ENCODE measurements at regions not wholly inside any gene's neighbourhood (a gene's known extent, or its start where the extent isn't known, plus 50 kb on each side); places are given as distances from the start of the nearest gene placed in this dataset.

DNA sequence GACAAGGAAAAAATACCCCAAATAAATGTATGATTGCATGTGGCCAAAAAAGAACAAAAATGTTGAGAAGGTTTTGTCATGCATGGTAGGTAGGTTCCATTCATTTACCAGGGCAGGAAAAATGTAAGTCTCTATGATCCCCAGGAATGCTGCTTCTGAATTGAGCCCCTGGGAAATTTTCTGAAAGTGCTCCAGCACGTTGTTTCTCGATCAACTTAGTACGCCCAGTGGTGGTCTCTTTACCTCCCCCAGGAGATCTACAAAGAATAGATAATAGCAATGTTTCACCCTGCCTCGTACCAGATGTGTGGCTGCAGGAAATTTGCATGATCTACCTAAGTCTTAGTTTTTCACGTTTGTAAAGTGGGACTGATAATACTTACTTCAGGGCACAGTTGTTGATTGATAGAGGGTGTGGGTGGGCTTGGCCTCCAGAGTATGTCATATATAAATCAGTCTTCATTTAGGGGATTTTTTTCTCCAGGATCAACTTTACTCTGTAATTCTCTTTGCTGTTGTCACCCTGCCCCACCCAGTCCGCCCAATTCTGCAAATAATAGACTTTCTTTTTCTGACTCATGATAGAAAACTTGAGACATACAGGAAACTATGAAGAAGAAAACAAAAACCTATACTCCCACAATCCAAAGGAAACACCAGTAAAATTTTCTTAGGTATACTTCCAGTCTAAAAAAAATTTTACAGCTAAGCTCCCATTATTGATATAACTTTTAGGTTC lies 462.0 kb upstream of the RUNX1 start:
- no peaks in the 10 kb centered on the region for H4K20me1 ChIP-seq (ENCODE audit: insufficient read depth, low read length)
- no peaks in the 10 kb centered on the region for H3K36me3 Mint-ChIP-seq
- intact Hi-C loops (cut with micrococcal nuclease): no loop called here
- H3K36me3 ChIP-seq (replicated peaks in 1 of 2; ENCODE audit: control insufficient read depth in 1 of 2, insufficient read depth in 2 of 2, low read length in 2 of 2): no peaks in the 10 kb centered on the region
- 76% methylated on average over 4 of the region's 6 CpGs for WGBS (ENCODE audit: insufficient coverage)
- H3K4me2 ChIP-seq (replicated peaks; ENCODE audit: extremely low read depth, low read length, poor library complexity, severe bottlenecking): no peak overlapping the region
- no peak overlapping the region for H3K4me3 Mint-ChIP-seq
- H3K27ac Mint-ChIP-seq: peak overlapping the region in 3 of 7 donors; percentile 20 to 40 (median 32)
- TF ChIP-seq, protein P1, sequence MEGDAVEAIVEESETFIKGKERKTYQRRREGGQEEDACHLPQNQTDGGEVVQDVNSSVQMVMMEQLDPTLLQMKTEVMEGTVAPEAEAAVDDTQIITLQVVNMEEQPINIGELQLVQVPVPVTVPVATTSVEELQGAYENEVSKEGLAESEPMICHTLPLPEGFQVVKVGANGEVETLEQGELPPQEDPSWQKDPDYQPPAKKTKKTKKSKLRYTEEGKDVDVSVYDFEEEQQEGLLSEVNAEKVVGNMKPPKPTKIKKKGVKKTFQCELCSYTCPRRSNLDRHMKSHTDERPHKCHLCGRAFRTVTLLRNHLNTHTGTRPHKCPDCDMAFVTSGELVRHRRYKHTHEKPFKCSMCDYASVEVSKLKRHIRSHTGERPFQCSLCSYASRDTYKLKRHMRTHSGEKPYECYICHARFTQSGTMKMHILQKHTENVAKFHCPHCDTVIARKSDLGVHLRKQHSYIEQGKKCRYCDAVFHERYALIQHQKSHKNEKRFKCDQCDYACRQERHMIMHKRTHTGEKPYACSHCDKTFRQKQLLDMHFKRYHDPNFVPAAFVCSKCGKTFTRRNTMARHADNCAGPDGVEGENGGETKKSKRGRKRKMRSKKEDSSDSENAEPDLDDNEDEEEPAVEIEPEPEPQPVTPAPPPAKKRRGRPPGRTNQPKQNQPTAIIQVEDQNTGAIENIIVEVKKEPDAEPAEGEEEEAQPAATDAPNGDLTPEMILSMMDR (IDR thresholded peaks at IDR 0.05): no peak
- no peak overlapping the region for H3K9ac ChIP-seq (ENCODE audit: insufficient read depth, low read length, poor library complexity, severe bottlenecking)
- no peak overlapping the region for H3K27ac ChIP-seq (ENCODE audit: low read depth in 1 of 2, low read length in 2 of 2)
- H3K9me3 ChIP-seq (replicated peaks in 1 of 2; ENCODE audit: control insufficient read depth in 1 of 2, insufficient read depth in 1 of 2, low read length in 2 of 2): no peaks in the 10 kb centered on the region
- H2AFZ ChIP-seq (ENCODE audit: insufficient read depth, low read depth, low read length, poor library complexity, severe bottlenecking): no peak overlapping the region
- peaks cover 24 to 37% of the 10 kb centered on the region in 2 donors for H3K4me1 ChIP-seq (ENCODE audit: control insufficient read depth in 1 of 2, insufficient read depth in 2 of 2, low read length in 2 of 2)
- no peak overlapping the region for H3K4me3 ChIP-seq (replicated peaks in 1 of 3; ENCODE audit: low read depth in 2 of 3, low read length in 3 of 3)
- no peaks in the 10 kb centered on the region for H3K9me3 Mint-ChIP-seq
- DNase-seq: peak in 1 of 3 donors; percentile 42
- no peaks in the 10 kb centered on the region for H3K27me3 Mint-ChIP-seq (ENCODE audit: low read depth in 3 of 3)
- H3K79me2 ChIP-seq (ENCODE audit: insufficient read depth, low read length): no peaks in the 10 kb centered on the region
- peaks cover 29% of the 10 kb centered on the region for H3K4me1 Mint-ChIP-seq
- no peaks in the 10 kb centered on the region for H3K27me3 ChIP-seq (ENCODE audit: control insufficient read depth in 2 of 2, insufficient read depth in 2 of 2, low read length in 2 of 2)

DNA sequence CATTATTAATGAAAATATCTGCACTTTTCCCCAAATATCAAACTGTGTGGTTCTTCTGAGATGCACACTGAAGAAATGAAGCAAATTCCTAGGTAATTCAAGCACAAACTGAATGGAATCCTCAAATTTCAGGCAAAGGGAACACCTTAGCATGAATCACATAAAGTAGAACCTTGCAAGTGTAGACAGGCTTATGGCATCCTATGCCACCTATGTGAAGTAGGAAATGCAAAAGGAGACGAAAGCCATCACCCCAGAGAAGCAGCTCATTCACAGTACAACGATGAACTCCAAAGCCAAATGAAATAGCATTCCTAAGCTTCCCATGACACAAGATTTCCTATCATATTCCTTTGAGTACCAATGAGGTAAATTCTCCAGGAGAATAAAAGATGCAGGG lies 461.2 kb upstream of the RUNX1 start:
- Mint-ChIP-seq H3K27me3 (ENCODE audit: low read depth in 3 of 3) (no peaks in the 10 kb centered on the region), H3K36me3 (no peaks in the 10 kb centered on the region), H3K4me1 (peaks cover 29% of the 10 kb centered on the region), H3K27ac (no peak overlapping the region), H3K4me3 (no peak overlapping the region), H3K9me3 (no peaks in the 10 kb centered on the region)
- no CpG with 5 or more reads among the region's 2 CpGs for WGBS (ENCODE audit: insufficient coverage)
- Histone ChIP-seq H2AFZ (ENCODE audit: insufficient read depth, low read depth, low read length, poor library complexity, severe bottlenecking) (no peak overlapping the region), H3K9ac (ENCODE audit: insufficient read depth, low read length, poor library complexity, severe bottlenecking) (no peak overlapping the region), H3K9me3 (replicated peaks in 1 of 2; ENCODE audit: control insufficient read depth in 1 of 2, insufficient read depth in 1 of 2, low read length in 2 of 2) (no peaks in the 10 kb centered on the region), H3K4me1 (ENCODE audit: control insufficient read depth in 1 of 2, insufficient read depth in 2 of 2, low read length in 2 of 2) (peaks cover 24 to 37% of the 10 kb centered on the region in 2 donors), H3K27ac (ENCODE audit: low read depth in 1 of 2, low read length in 2 of 2) (no peak overlapping the region), H3K79me2 (ENCODE audit: insufficient read depth, low read length) (no peaks in the 10 kb centered on the region), H3K36me3 (replicated peaks in 1 of 2; ENCODE audit: control insufficient read depth in 1 of 2, insufficient read depth in 2 of 2, low read length in 2 of 2) (no peaks in the 10 kb centered on the region), H4K20me1 (ENCODE audit: insufficient read depth, low read length) (no peaks in the 10 kb centered on the region), H3K27me3 (ENCODE audit: control insufficient read depth in 2 of 2, insufficient read depth in 2 of 2, low read length in 2 of 2) (no peaks in the 10 kb centered on the region), H3K4me3 (replicated peaks in 1 of 3; ENCODE audit: low read depth in 2 of 3, low read length in 3 of 3) (no peak overlapping the region), H3K4me2 (replicated peaks; ENCODE audit: extremely low read depth, low read length, poor library complexity, severe bottlenecking) (no peak overlapping the region)
- TF ChIP-seq, protein P1 (IDR thresholded peaks at IDR 0.05): no peak
- intact Hi-C loops (cut with micrococcal nuclease): no loop called here
- no peak for DNase-seq

Data from CD14-positive monocyte (primary cell).